Heart left ventricle (tissue), 13 donors: ENCODE measurements at regions not wholly inside any gene's neighbourhood (a gene's known extent, or its start where the extent isn't known, plus 50 kb on each side); places are given as distances from the start of the nearest gene placed in this dataset.

Source experiments
- POLR2A ChIP-seq, 2 donors: fragments of 450-650 bp; IDR thresholded peaks; one replicate each; pipeline ENCODE4 v1.6.1; 2017; ENCODE audit warnings: antibody characterized with exemption in 2 of 2, mild to moderate bottlenecking in 2 of 2, moderate library complexity in 2 of 2
- TF ChIP-seq, protein P1 (sequence below), 12 donors: fragments of 200-600 bp; sonication (generic) in 4 of 12; IDR thresholded peaks; one replicate each; pipeline versions ENCODE4 v1.5.0 to v1.8.0; 2018 to 2022; ENCODE audit warnings: antibody characterized with exemption in 12 of 12, mild to moderate bottlenecking in 5 of 12
- donor health status: ischemic (EF 13 %, LVEDD 7.1; RV severe dilation, severe dysfunction).
- donor health status: DM: no; HTN: yes; CAD: no.
- donor health status: DM: no; HTN: no; CAD: no.
- donor health status: ischemic (EF 25% LVEDD 6.9; RV normal size, moderate dysfunction).
- donor health status: ischemic (EF 25% LVEDD 5.7; RV mildly dilated, moderate dysfunction).
- donor health status: ischemic (EF 35%, LVEDD 5.7; RV mildly dilated, moderate dysfunction).
- donor health status: nonischemic (EF 11% LVEDD 7.7; RV severe dilation, severe dysfunction).
- donor health status: DM: yes; HTN: yes; CAD: no.
- donor health status: PGD.
- donor health status: ischemic (EF 29% LVEDD 5.4; RV normal size, mild dysfunction).
- donor health status: nonischemic (EF 23%, LVEDD 6.1; RV moderate dilation, normal function).

GRCh38 chr15:96274698-96275097, 55.8 kb upstream of the NR2F2 start:
- TF ChIP-seq, protein P1, sequence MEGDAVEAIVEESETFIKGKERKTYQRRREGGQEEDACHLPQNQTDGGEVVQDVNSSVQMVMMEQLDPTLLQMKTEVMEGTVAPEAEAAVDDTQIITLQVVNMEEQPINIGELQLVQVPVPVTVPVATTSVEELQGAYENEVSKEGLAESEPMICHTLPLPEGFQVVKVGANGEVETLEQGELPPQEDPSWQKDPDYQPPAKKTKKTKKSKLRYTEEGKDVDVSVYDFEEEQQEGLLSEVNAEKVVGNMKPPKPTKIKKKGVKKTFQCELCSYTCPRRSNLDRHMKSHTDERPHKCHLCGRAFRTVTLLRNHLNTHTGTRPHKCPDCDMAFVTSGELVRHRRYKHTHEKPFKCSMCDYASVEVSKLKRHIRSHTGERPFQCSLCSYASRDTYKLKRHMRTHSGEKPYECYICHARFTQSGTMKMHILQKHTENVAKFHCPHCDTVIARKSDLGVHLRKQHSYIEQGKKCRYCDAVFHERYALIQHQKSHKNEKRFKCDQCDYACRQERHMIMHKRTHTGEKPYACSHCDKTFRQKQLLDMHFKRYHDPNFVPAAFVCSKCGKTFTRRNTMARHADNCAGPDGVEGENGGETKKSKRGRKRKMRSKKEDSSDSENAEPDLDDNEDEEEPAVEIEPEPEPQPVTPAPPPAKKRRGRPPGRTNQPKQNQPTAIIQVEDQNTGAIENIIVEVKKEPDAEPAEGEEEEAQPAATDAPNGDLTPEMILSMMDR (IDR thresholded peaks at IDR 0.05), result no peak
- TF ChIP-seq POLR2A (IDR thresholded peaks at IDR 0.05), result no peak
